D341Med (cell line): ENCODE measurements at regions not wholly inside any gene's neighbourhood (a gene's known extent, or its start where the extent isn't known, plus 50 kb on each side); places are given as distances from the start of the nearest gene placed in this dataset.
A peak's percentile ranks its signal among the peaks of the same experiment; 100 is the strongest.

ENCODE experiments used
- DNase-seq: peaks from one replicate; pipeline ENCODE4 v3.0.0; 2012; ENCODE audit warnings: low spot score

DNA sequence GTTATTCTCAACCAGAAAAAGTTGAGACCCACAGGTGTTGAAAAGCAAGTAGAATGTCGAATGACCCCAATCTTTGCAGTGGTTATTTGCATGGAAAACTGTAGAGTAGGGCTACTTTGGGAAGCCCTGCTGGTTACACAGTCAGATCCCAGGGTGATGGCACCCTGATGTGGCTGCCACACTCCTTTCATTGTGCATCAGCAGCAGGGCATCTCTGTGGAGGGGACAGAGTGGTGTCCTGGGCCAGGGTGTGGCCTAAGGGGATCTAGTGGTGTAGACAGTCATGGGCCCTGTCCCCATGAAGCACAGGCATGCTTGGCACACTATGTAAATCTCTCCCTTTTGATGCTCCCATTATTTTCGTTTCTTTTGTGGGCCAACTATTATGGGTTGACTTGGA lies 199.4 kb upstream of the NAV2 start:
- no peak for DNase-seq

DNA sequence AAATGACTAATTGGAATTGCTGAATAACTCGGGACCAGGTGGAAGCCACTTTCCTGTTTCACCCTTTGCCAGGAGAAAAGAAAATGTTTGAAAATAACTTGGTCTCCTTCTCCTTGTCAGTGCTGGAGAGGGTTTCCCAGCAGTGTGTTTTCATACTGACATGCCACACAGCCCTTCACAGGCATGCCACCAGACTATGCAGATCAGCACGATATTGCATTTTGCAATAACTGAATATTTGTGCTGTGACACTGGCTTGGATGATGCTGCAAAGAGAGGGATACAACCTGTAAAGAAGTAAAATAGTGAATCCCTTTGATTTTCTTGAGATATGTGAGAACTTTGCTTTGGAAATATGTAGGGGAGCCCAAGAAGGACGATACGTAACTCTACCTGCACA lies 200.0 kb upstream of the NAV2 start:
- DNase-seq, result no peak

- DNase-seq, result no peak
Measured at GRCh38 chr11:19511413-19512183, 201.0 kb upstream of the NAV2 start.

- no peak for DNase-seq
Measured at GRCh38 chr11:19511066-19511412, 201.6 kb upstream of the NAV2 start.

DNA sequence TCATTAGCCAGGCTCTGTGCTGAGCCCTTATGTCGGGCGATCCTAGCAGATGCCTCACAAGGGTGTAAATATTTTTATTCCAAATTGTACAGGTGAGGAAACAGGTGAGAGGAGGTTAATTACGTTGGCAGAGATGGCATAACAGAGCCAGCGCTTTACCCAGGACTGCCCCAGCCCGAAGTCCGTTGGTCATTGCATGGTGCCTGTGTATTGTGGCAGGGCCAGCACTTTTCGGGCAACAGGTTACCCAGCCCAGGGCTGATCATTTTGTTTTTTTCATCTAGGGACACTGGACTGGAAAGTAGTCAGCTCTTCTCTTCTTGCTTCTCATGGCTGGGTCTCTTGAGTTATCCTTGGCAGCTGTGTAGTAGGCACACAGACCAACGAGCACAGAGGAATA lies 202.2 kb upstream of the NAV2 start:
- no peak for DNase-seq

DNA sequence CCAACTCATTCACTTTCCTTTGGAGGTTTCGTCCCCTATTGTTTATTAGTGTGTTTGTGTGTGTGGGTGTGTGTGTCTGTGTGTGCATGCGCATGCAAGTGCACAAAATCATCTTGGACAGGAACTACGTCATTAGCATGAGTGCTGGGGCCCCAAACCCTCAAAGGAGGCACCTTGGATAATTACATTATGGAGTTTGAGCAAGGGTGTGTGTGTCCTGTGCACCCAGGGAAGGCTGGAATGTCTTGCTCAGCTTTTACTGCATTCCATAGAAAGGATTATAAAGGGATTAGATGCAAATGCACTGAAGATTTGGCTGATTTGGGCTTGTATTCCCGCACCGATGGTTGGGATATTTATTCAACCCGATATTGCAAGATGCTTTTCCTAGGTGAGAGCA lies 203.4 kb upstream of the NAV2 start:
- no peak for DNase-seq

DNA sequence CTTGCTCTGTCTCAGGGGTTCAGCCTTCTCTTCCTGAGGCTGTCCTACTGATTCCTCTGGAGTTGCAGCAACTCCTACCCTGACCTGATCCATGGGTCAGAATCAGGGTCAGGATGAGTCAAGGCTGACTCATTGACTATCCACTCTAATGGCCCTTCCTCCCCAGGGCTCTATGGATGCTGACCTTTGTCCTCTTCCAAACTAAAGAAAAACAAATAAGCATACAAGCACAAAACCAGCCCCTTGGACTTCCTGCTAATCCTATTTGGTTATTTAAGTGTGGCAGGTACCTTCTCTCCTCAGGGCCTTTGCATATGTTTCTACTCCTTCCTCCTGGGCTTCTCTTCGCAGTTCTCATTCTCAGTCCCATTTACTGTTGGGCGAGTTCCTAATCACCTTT lies 204.5 kb upstream of the NAV2 start:
- DNase-seq, result no peak

GRCh38 chr11:19506816-19507486 lies 205.7 kb upstream of the NAV2 start:
- no peak for DNase-seq

- no peak for DNase-seq
Measured at GRCh38 chr11:19502691-19503253, 209.9 kb upstream of the NAV2 start.

GRCh38 chr11:19501631-19502030 lies 211.0 kb upstream of the NAV2 start:
- no peak for DNase-seq

- no peak for DNase-seq
Measured at GRCh38 chr11:19499999-19500398, 212.6 kb upstream of the NAV2 start.

GRCh38 chr11:19499026-19499669 lies 213.5 kb upstream of the NAV2 start:
- DNase-seq, result no peak

DNA sequence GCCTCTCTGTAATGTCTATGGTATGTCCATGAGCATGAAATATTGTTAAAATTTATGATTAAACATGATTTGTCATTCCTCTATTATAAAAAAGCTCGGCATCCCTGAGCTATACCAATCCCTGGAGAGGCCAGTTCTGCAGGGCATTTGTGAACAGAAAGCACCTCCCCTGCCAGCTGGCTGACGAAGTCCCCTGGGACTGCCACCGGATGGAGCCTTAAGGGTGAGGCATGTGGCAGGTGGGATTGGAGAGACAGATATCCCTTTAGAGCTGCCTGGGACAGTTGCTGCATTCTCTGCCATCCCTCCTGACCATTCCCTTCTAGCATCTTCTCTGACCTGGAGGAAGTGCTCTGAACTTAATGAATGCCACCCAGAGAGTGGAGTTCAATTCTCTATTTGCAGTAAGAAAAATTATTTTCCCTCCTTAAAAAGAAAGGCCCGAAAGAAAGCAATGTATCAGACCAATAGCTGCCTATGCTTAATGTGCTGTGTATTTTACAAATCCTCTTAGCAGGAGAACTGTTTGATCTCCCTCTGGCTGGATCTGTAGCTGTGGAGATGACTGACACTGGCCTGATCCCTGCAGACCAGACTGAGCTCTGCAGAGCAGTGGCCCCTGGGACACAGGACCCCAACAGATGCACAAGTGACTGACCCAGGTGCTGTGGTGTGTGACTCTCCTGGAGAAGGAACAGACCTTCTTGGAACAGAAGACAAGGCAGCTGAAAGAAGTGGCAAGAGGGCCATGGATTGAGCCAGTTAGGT lies 219.0 kb upstream of the NAV2 start:
- peak; percentile 75 for DNase-seq

DNA sequence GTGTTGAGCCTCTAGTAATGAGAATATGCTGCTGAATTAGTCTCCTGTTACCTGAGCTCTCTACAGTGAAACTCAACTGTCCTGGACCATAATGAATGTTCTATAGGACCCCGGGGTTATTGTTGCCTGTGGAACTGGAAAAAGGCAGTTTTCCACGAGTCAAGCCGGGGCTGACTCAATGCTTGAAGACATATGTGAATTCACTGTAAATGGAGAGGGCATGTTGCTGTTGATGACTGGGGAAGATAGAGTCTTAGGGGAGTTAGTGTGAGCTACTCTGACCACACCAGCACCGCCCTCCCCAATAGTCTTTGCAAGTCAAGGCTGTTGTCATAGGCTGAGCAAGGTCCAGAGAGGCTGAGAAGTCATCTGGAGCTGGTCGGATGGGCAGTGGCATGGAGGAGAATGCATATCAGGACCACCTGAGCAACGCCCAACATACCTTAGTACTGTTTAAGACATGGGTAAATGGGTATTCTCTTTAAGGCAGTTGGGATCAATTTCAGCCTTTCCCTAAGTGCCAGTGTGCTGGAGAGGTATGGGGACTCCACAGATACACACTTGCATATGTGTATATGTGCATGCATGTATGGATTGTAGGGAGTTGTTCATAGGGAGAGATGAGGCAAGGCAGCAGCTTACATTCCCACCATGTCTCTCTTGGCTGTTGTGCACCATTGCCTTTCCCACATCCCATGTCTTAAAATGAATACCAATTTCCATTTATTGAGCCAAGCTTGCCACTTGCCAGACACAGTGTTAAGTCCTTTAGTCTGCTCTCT lies 230.1 kb upstream of the NAV2 start:
- DNase-seq, result no peak

DNA sequence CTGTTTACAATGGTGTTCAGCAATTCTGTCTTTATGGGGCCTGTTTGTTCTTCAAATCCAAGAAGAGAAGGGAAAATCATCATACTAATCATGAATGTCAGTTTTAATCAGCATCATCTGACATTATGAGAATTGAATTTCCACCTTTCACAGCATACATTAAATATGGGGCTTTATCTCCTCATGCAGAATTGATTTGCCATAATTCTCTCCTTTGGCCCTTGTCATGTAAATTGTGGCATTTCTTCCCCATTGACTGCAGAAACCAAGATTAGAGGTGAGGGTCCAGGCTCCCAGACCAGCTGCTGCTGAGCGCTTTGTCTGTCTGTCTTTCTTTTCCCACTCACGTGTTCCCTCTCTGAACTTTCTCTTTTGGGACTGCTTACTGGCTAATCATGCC lies 232.1 kb upstream of the NAV2 start:
- no peak for DNase-seq

- DNase-seq, result no peak
Measured at GRCh38 chr11:19478891-19479290, 233.7 kb upstream of the NAV2 start.

GRCh38 chr11:19474954-19475721 lies 234.4 kb upstream of the E2F8 start:
- DNase-seq, result no peak

- no peak for DNase-seq
Measured at GRCh38 chr11:19474211-19474610, 233.5 kb upstream of the E2F8 start.

DNA sequence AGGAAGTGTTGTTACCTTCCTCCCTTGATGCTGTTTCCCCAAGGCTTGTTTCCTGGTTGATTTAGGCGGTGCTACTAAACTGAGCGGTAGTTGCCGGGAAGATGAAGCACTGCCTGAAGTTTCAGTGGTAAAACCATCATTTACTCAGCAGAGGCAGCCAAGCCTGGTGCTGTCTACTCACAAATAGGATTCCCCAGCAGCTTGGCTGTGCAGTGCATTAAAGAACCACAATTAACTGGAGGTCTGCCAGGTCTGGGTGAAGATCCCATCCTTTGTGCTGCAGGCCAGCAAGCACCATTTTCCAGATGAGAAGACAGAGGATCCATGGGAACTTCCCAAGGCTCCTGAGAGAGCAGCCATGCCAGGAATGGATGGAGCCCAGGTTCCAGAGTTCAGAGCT lies 231.9 kb upstream of the E2F8 start:
- DNase-seq, result no peak

DNA sequence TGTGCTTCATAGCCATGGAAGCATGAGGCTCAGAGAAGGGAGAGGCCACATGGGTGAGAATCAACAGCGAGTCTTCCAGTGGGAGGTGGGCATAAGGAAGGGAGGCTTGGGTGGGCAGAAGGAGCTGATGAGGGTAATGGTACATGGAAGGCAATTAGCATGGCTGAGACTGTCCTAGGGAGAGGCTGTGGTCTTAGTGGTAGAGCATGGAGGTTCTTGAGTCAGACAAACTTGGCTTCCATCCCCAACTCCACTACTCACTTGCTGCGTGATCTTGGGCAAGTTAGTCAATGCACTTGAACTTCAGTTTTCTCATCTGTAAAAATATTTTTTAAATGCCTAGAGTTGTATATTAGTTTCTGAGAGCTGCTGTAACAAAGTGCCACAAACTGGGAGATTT lies 227.2 kb upstream of the E2F8 start:
- no peak for DNase-seq

- no peak for DNase-seq
Measured at GRCh38 chr11:19466314-19466713, 225.6 kb upstream of the E2F8 start.
